Heart left ventricle (tissue), 16 donors: ENCODE measurements at regions not wholly inside any gene's neighbourhood (a gene's known extent, or its start where the extent isn't known, plus 50 kb on each side); places are given as distances from the start of the nearest gene placed in this dataset.
"Not testable (repeated sequence)": the region's sequence is repeated elsewhere in the genome, so short reads cannot be mapped to it uniquely, and the experiment has no call there.

Experiments used
- ATAC-seq, 4 donors: fragments of 200-7000 bp; cut with Tn5 transposase; one replicate each; pipeline ENCODE4 v1.9.1; 2020 to 2022; ENCODE audit warnings: moderate library complexity in 4 of 4, mild to moderate bottlenecking in 3 of 4, moderate number of reproducible peaks in 1 of 4
- DNase-seq, 5 donors: peaks; one replicate each; pipeline ENCODE4 v3.0.0-alpha.2; 2020
- H3K27ac ChIP-seq, 12 donors: fragments of 200-600 bp; sonication (generic) in 4 of 12; one replicate each; pipeline versions ENCODE4 v1.5.0 to v1.8.0; 2016 to 2022; ENCODE audit warnings: mild to moderate bottlenecking in 2 of 12
- H3K27me3 ChIP-seq, 9 donors: fragments of 200-600 bp; sonication (generic) in 2 of 9; one replicate each; pipeline versions ENCODE4 v1.5.1 to v1.8.0; 2016 to 2022; ENCODE audit warnings: mild to moderate bottlenecking in 3 of 9
- H3K36me3 ChIP-seq, 9 donors: fragments of 200-600 bp; sonication (generic) in 2 of 9; one replicate each; pipeline versions ENCODE4 v1.5.0 to v1.8.0; 2018 to 2022; ENCODE audit warnings: mild to moderate bottlenecking in 2 of 9
- H3K4me1 ChIP-seq, 12 donors: fragments of 200-600 bp; sonication (generic) in 4 of 12; one replicate each; pipeline versions ENCODE4 v1.5.0 to v1.8.0; 2016 to 2022; ENCODE audit warnings: mild to moderate bottlenecking in 3 of 12
- H3K4me3 ChIP-seq, 12 donors: fragments of 200-600 bp; sonication (generic) in 4 of 12; one replicate each; pipeline versions ENCODE4 v1.5.0 to v1.8.0; 2017 to 2022; ENCODE audit warnings: mild to moderate bottlenecking in 9 of 12, moderate library complexity in 4 of 12
- H3K9me3 ChIP-seq, 12 donors: fragments of 200-600 bp; sonication (generic) in 4 of 12; one replicate each; pipeline versions ENCODE4 v1.5.0 to v1.8.0; 2016 to 2022; ENCODE audit warnings: mild to moderate bottlenecking in 1 of 12
- POLR2A ChIP-seq, 2 donors: fragments of 450-650 bp; IDR thresholded peaks; one replicate each; pipeline ENCODE4 v1.6.1; 2017; ENCODE audit warnings: antibody characterized with exemption in 2 of 2, mild to moderate bottlenecking in 2 of 2, moderate library complexity in 2 of 2
- WGBS, 4 donors: extraction: QIAGEN DNeasy Blood & Tissue Kit in 2 of 4; methylation state at CpG; one replicate each; pipeline versions ENCODE4 v1.1.5 to v1.1.7; 2013 to 2018; 5-methylcytosine and 5-hydroxymethylcytosine counted together
- intact Hi-C, 10 donors: fragments of 100-400 bp; cut with DNase I; formaldehyde crosslinking; loops; one replicate each; pipeline versions ENCODE4 v1.11.1 to v1.14.2; 2022
- TF ChIP-seq, protein P1 (sequence below), 12 donors: fragments of 200-600 bp; sonication (generic) in 4 of 12; IDR thresholded peaks; one replicate each; pipeline versions ENCODE4 v1.5.0 to v1.8.0; 2018 to 2022; ENCODE audit warnings: antibody characterized with exemption in 12 of 12, mild to moderate bottlenecking in 5 of 12
- donor health status: ischemic (EF 13 %, LVEDD 7.1; RV severe dilation, severe dysfunction).
- donor health status: healthy with polysubstance abuse.
- donor health status: DM: no; HTN: yes; CAD: no.
- donor health status: DM: no; HTN: no; CAD: no.
- donor health status: ischemic (EF 25% LVEDD 6.9; RV normal size, moderate dysfunction).
- donor health status: ischemic (EF 25% LVEDD 5.7; RV mildly dilated, moderate dysfunction).
- donor health status: healthy.
- donor health status: DM: yes; HTN: yes; CAD: no.
- donor health status: ischemic (EF 35%, LVEDD 5.7; RV mildly dilated, moderate dysfunction).
- donor health status: nonischemic (EF 11% LVEDD 7.7; RV severe dilation, severe dysfunction).
- donor health status: DM: yes; HTN: yes; CAD: no.
- donor health status: PGD.
- donor health status: ischemic (EF 29% LVEDD 5.4; RV normal size, mild dysfunction).
- donor health status: nonischemic (EF 23%, LVEDD 6.1; RV moderate dilation, normal function).

DNA sequence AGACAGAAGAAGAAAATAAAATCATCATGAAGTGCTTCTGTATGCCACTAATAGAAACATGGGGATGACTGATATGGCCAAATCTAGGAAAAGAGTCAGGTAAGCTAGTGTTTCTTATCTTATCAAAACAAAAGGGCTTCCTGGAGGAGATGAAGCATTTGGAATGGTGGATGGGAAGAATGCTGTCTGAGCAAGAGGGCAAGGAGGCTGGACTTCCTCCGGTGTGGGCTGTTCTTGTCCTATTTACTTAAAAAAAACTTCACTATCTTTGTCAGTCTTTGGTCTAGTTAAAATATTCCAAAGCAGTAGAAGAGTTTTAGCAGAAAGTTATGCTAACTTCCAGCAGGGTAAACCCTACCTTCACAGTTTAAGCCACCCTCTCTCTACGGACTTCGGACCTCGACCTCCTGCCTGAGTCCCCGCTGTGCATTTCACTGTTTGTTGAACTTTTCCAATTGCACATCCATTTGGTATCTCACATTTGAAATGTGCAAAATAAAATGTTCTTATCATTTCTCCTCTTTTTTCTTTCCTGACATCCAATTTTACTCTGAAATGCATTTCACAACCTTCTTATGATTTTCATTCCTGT is 64.8 kb upstream of the TSPAN2 start:
- Histone ChIP-seq H3K27ac (no peak overlapping the region), H3K4me1 (peaks cover 0 to 11% (median 2%) of the 10 kb centered on the region in 12 donors), H3K9me3 (no peaks in the 10 kb centered on the region), H3K27me3 (no peaks in the 10 kb centered on the region), H3K4me3 (no peak overlapping the region), H3K36me3 (no peaks in the 10 kb centered on the region)
- ATAC-seq (no peak), DNase-seq (no peak)
- WGBS, 4 donors = 82 to 88% (median 86%) methylated on average over 5 of the region's 5 CpGs
- TF ChIP-seq, protein P1, sequence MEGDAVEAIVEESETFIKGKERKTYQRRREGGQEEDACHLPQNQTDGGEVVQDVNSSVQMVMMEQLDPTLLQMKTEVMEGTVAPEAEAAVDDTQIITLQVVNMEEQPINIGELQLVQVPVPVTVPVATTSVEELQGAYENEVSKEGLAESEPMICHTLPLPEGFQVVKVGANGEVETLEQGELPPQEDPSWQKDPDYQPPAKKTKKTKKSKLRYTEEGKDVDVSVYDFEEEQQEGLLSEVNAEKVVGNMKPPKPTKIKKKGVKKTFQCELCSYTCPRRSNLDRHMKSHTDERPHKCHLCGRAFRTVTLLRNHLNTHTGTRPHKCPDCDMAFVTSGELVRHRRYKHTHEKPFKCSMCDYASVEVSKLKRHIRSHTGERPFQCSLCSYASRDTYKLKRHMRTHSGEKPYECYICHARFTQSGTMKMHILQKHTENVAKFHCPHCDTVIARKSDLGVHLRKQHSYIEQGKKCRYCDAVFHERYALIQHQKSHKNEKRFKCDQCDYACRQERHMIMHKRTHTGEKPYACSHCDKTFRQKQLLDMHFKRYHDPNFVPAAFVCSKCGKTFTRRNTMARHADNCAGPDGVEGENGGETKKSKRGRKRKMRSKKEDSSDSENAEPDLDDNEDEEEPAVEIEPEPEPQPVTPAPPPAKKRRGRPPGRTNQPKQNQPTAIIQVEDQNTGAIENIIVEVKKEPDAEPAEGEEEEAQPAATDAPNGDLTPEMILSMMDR (IDR thresholded peaks at IDR 0.05) = no peak
- no peak for TF ChIP-seq POLR2A (IDR thresholded peaks at IDR 0.05)
- intact Hi-C loops = no loop called here

DNA sequence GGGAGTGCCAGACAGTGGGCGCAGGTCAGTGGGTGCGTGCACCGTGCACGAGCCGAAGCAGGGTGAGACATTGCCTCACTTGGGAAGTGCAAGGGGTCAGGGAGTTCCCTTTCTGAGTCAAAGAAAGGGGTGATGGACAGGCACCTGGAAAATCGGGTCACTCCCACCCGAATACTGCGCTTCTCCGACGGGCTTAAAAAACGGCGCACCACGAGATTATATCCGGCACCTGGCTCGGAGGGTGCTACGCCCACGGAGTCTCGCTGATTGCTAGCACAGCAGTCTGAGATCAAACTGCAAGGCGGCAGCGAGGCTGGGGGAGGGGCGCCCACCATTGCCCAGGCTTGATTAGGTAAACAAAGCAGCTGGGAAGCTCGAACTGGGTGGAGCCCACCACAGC is 58.6 kb upstream of the TSPAN2 start:
- not testable (repeated sequence) for ATAC-seq, H3K27ac ChIP-seq, H3K4me1 ChIP-seq, DNase-seq, H3K9me3 ChIP-seq, H3K36me3 ChIP-seq, H3K27me3 ChIP-seq
- peak overlapping the region in 6 of 12 donors; percentile 2 to 34 (median 12) for H3K4me3 ChIP-seq
- WGBS, 4 donors = 19 to 27% (median 20%) methylated on average over 11 to 21 of the region's 22 CpGs
- intact Hi-C loops = loop anchor here in 2 of 10 donors (10.0 kb wide), 3 partner anchors 117 to 187 kb away; partner anchors contain the start of gene NGF (in 1 of the 2)

DNA sequence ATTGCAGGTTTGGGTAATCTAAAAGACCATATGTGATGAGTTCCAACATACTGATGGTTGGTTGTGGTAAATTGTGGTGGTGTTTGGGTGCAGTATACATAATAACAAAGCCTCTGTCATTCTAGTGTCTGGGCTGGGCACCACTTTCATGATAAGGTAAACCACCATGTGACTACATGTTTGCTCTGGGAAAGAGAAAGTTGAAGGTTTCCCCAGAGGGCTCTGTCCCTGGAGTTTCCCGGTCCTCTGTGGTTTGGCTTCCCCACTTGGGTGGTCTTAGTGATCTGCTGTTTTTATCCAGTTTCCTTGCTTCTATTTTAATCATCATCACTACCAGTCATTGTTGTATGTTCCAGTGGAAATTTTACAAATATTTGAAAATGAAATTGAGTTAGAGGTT is 55.9 kb upstream of the TSPAN2 start:
- Histone ChIP-seq H3K36me3 (no peaks in the 10 kb centered on the region), H3K4me3 (no peak overlapping the region), H3K4me1 (peaks cover 0 to 20% (median 8%) of the 10 kb centered on the region in 12 donors), H3K27ac (no peak overlapping the region), H3K27me3 (no peaks in the 10 kb centered on the region), H3K9me3 (no peaks in the 10 kb centered on the region)
- TF ChIP-seq, protein P1 (IDR thresholded peaks at IDR 0.05) = no peak
- no peak for TF ChIP-seq POLR2A (IDR thresholded peaks at IDR 0.05)
- WGBS, 4 donors = 63 to 76% (median 70%) methylated on average over 1 of the region's 1 CpG
- ATAC-seq = no peak
- intact Hi-C loops = loop anchor here in 2 of 10 donors (10.0 kb wide), 3 partner anchors 120 to 190 kb away; partner anchors contain the start of gene NGF (in 1 of the 2)
- no peak for DNase-seq

DNA sequence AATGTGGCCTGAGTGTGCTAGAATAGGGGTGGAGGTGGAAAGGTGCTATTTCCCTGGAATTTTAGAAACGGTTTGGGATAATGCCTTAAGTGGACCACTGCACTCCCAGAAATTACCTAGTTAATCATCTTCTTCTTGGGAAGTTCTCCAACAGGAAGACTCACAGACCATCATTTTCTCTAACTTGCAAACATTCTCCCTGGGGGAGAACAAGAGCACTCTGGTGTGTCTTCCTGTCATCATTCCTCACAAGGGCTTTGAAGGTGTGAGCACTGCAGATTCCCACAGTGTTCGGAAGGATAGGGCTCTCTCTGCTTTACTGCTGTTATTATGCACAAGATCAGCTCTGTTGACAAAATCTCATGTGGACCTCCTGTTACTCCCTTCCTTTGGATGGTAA is 54.9 kb upstream of the TSPAN2 start:
- Histone ChIP-seq H3K4me1 (peaks cover 0 to 23% (median 8%) of the 10 kb centered on the region in 12 donors), H3K36me3 (no peaks in the 10 kb centered on the region), H3K4me3 (no peak overlapping the region), H3K27ac (no peak overlapping the region), H3K27me3 (no peaks in the 10 kb centered on the region), H3K9me3 (no peaks in the 10 kb centered on the region)
- intact Hi-C loops = loop anchor here in 3 of 10 donors (5.0 to 10.0 kb wide), 5 partner anchors 33 to 191 kb away; partner anchors contain the start of gene NGF (in 1 of the 3)
- 81 to 93% (median 84%) methylated on average over 2 of the region's 2 CpGs for WGBS, 4 donors
- DNase-seq = no peak
- ATAC-seq = no peak
- TF ChIP-seq, protein P1 (IDR thresholded peaks at IDR 0.05) = no peak
- no peak for TF ChIP-seq POLR2A (IDR thresholded peaks at IDR 0.05)
